Lower leg skin (tissue), 4 donors: ENCODE measurements at regions not wholly inside any gene's neighbourhood (a gene's known extent, or its start where the extent isn't known, plus 50 kb on each side); places are given as distances from the start of the nearest gene placed in this dataset.

Source experiments
- DNase-seq, 2 donors: peaks; one replicate each; pipeline ENCODE4 v3.0.0-alpha.2; 2019; ENCODE audit warnings: low spot score in 2 of 2
- H3K4me3 ChIP-seq: fragments of 200-600 bp; sonication (generic); 2 replicates; pipeline ENCODE4 v1.5.1; 2017; ENCODE audit warnings: mild to moderate bottlenecking, low read depth; ENCODE audit not compliant: poor library complexity, severe bottlenecking
- POLR2A ChIP-seq, 2 donors: fragments of 450-650 bp; IDR thresholded peaks; one replicate each; pipeline ENCODE4 v1.6.1; 2016 to 2017; ENCODE audit warnings: antibody characterized with exemption in 2 of 2, mild to moderate bottlenecking in 1 of 2, moderate library complexity in 1 of 2
- WGBS, 2 donors: methylation state at CpG; one replicate each; pipeline ENCODE4 v1.1.5; 2018; 5-methylcytosine and 5-hydroxymethylcytosine counted together
- intact Hi-C: fragments of 100-400 bp; cut with DNase I; formaldehyde crosslinking; loops from one replicate; pipeline ENCODE4 v1.15.0; 2023; ENCODE audit warnings: low total_unique reads
- TF ChIP-seq, protein P1 (sequence below), 3 donors: fragments of 450-650 bp; IDR thresholded peaks; one replicate each; pipeline ENCODE4 v1.5.1; 2016; ENCODE audit warnings: antibody characterized with exemption in 3 of 3, mild to moderate bottlenecking in 3 of 3, moderate library complexity in 2 of 3

DNA sequence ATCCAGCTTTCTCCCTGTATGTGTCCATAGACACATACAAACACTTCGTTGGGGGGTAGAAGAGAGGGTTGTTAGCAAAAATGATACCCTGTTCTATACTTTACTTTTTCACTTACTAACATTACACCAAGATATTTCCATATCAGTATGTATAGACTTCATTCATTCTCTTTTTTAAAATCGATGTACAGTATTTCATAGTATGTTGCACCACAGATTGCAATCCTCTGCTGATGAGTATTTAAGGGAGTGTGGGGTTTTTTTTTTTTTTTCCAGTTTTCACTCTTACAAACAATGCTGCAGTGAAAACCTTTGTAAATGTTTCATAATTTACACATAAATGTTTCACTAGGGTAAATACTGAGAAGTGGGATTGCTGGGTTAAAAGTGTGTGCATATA is 402.3 kb downstream of the LRATD1 start:
- intact Hi-C loops = no loop called here
- no peak for DNase-seq

DNA sequence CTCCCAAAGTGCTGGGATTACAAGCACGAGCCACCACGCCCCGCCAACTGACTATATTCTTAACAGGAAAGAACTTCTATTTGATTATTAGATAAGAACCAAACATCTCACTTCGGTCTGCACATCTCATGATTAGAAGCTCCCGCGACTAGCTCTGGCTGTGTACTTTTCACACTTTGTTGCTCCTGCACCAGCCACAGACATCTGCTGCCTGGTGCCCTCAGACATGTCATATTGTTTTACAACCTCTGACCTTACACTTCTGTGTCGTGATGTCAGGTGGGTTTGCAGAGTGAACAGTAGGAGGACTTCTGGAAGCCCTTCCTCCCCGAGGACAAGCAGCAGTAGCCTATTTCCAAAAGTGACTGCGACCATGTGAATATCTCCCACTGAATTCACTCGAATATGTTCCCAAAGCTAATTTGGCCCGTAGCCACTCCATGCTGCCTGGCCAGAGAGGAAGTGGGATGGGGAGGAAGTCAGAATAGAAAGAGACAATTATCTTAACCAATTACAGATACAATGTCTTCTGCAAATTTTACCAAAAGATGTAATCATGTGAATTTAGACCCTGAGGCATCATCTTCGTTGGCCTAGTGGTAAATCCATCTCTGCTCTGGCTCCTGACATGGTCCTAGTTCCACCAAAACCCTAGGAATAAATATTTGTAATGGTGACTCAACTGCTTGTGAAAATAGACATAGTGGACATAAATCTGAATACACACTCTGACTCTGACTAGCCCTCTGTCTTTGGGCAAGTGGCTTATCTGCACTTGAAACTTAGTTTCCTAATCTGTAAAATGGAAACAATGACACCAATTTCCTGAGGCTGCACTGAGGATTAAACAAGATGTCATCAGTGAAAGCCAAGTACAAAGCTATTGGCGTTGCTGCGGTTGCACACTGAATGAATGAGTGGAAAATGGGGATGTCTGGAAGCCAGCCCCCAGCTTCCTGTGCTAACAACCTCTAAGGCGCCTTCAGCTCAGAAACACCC is 406.1 kb downstream of the LRATD1 start:
- no peak for DNase-seq
- intact Hi-C loops = no loop called here
- 62% methylated on average over 15 of the region's 15 CpGs for WGBS, 2 donors
- no peak overlapping the region for H3K4me3 ChIP-seq
- TF ChIP-seq, protein P1, sequence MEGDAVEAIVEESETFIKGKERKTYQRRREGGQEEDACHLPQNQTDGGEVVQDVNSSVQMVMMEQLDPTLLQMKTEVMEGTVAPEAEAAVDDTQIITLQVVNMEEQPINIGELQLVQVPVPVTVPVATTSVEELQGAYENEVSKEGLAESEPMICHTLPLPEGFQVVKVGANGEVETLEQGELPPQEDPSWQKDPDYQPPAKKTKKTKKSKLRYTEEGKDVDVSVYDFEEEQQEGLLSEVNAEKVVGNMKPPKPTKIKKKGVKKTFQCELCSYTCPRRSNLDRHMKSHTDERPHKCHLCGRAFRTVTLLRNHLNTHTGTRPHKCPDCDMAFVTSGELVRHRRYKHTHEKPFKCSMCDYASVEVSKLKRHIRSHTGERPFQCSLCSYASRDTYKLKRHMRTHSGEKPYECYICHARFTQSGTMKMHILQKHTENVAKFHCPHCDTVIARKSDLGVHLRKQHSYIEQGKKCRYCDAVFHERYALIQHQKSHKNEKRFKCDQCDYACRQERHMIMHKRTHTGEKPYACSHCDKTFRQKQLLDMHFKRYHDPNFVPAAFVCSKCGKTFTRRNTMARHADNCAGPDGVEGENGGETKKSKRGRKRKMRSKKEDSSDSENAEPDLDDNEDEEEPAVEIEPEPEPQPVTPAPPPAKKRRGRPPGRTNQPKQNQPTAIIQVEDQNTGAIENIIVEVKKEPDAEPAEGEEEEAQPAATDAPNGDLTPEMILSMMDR (IDR thresholded peaks at IDR 0.05) = no peak
- no peak for TF ChIP-seq POLR2A (IDR thresholded peaks at IDR 0.05)

More for the DNA sequence above, 402.3 kb downstream of the LRATD1 start:
- TF ChIP-seq POLR2A (IDR thresholded peaks at IDR 0.05) = no peak
- TF ChIP-seq, protein P1 (IDR thresholded peaks at IDR 0.05) = no peak
- H3K4me3 ChIP-seq = no peak overlapping the region
- WGBS, 2 donors = 45 to 56% methylated on average over 2 of the region's 2 CpGs

DNA sequence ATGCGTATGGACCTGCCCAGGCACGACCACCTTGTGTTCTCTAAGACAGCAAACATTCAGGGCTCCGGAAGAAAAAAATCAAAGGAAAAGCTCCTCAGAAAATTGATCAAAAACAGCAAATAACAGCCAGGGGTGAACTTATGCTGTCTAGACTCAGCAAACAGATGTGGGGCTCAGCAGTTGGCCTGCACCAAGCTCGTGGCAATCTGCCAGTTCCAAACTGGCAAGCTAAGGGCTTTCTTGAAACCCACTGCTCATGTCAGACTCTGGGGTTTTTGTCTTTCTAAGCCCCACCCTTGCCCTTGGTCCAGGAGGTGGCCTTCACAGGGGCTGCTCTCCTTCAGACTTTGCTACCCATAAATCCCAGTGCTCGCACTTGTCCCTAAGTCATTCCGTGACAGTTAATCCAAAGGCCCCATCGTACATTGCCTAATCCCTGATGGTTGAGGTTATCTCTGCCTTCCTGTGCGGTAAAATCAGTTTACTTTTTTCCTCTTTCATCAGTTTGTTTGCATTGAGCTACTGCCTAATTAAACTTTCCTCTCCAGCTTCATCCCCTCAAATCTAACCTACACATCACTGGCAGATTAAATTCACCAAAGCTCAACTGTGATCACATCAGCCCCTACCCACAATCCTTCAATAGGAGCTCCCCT is 408.0 kb downstream of the LRATD1 start:
- intact Hi-C loops = no loop called here

DNA sequence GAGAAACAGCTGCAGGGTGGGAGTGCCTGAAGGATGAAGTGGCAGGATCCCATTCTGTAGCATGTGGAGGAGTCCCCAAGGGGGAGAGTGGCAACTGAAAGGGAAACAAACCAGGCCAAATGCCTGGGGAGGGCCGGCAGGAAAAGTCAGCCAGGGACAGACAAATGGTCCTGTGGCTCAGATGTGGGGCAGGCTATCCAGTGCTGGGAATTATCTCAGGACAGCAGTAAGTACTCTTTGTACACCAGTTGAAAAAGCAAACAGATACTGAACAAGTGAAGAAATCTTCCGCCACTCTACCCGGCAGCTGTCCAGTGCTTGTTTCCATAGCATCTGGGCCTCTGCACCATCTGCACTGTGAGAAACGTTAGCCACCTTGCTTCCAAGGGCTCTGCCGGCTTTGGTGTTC is 408.9 kb downstream of the LRATD1 start:
- H3K4me3 ChIP-seq = no peak overlapping the region
- TF ChIP-seq, protein P1 (IDR thresholded peaks at IDR 0.05) = no peak
- no peak for TF ChIP-seq POLR2A (IDR thresholded peaks at IDR 0.05)
- 61 to 64% methylated on average over 5 of the region's 5 CpGs for WGBS, 2 donors
- intact Hi-C loops = no loop called here
- no peak for DNase-seq

More for the DNA sequence above, 408.0 kb downstream of the LRATD1 start:
- no peak overlapping the region for H3K4me3 ChIP-seq
- DNase-seq = no peak
- 61 to 63% methylated on average over 8 of the region's 8 CpGs for WGBS, 2 donors
- TF ChIP-seq, protein P1 (IDR thresholded peaks at IDR 0.05) = no peak
- no peak for TF ChIP-seq POLR2A (IDR thresholded peaks at IDR 0.05)

DNA sequence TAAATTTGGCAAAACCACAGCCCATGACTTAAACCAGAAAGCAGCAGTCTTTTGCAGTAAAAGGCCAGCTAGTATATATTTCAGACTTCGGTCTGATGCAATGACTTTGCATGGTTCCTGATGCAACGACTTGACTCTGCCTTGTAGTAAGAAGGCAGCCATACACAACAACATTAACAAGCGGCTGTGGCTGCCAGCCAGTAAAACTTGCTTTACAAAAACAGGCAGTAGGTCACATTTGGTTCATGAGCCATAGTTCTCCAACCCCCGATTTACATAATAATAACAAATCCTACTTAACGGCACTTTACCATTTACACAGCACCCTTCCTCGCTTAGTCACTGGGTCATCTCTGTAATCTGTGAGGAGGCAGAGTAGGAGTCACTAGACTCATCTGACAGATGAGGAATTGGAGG is 410.3 kb downstream of the LRATD1 start:
- no peak for DNase-seq
- 60 to 68% methylated on average over 6 of the region's 6 CpGs for WGBS, 2 donors
- intact Hi-C loops = no loop called here
- TF ChIP-seq POLR2A (IDR thresholded peaks at IDR 0.05) = no peak
- TF ChIP-seq, protein P1 (IDR thresholded peaks at IDR 0.05) = no peak
- H3K4me3 ChIP-seq = no peak overlapping the region
